ENCODE measurements at regions not wholly inside any gene's neighbourhood (a gene's known extent, or its start where the extent isn't known, plus 50 kb on each side); places are given as distances from the start of the nearest gene placed in this dataset.

DNA sequence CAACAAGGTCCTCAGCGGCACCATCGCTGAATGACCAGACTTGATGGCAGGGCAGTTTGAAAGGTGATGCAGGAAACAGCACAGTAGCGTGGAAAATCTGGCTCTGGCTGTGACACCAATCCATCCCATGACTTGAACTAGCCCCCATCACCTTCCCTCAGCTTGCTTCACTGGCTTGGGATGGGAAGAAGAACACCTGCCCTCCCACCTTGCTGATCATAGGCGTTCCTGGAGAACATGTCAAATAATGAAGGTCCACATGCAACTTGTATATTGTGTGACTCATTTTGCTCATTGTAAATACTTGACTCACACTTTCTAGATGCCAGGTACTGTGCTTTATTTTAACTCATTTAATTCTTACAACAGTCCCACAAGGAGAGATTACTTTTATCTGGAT is 292.4 kb upstream of the SPRED2 start:
- TF ChIP-seq, protein P1, sequence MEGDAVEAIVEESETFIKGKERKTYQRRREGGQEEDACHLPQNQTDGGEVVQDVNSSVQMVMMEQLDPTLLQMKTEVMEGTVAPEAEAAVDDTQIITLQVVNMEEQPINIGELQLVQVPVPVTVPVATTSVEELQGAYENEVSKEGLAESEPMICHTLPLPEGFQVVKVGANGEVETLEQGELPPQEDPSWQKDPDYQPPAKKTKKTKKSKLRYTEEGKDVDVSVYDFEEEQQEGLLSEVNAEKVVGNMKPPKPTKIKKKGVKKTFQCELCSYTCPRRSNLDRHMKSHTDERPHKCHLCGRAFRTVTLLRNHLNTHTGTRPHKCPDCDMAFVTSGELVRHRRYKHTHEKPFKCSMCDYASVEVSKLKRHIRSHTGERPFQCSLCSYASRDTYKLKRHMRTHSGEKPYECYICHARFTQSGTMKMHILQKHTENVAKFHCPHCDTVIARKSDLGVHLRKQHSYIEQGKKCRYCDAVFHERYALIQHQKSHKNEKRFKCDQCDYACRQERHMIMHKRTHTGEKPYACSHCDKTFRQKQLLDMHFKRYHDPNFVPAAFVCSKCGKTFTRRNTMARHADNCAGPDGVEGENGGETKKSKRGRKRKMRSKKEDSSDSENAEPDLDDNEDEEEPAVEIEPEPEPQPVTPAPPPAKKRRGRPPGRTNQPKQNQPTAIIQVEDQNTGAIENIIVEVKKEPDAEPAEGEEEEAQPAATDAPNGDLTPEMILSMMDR (conservative IDR thresholded peaks at IDR 0.05; ENCODE audit: low read depth, low read length), result no peak
- no peak for TF ChIP-seq MAZ (IDR thresholded peaks at IDR 0.05; ENCODE audit: borderline replicate concordance, low read depth, low read length)
- TF ChIP-seq RAD21 (IDR thresholded peaks at IDR 0.05; ENCODE audit: low read length), result no peak

All from IMR-90 (cell line).